Mucosa of gallbladder (tissue), 1 donor: ENCODE measurements at regions not wholly inside any gene's neighbourhood (a gene's known extent, or its start where the extent isn't known, plus 50 kb on each side); places are given as distances from the start of the nearest gene placed in this dataset.

Source experiments
- DNase-seq: peaks from one replicate; pipeline ENCODE4 v3.0.0-alpha.2; 2020; ENCODE audit warnings: low spot score
- donor health status: DM: no; HTN: no; CAD: no.

DNA sequence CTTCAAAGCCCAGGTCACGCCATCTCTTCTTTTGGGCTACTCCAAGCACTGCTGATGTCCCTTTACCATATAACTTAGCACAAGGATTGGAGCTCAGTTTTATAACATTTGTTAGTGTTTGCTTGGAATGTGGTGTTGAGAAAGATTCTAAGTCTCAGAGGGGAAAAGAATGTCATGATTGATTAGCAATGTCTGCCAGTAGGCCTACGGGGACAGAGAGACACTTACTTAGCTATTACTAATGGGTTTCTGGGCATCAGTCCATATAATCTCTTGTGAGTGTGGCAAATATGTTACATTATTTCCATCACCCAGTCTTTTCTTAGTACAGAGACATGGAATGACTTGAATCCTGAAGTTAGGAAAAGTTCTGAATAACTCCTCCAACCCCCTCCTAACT is 75.4 kb upstream of the FSHB start:
- no peak for DNase-seq

- no peak for DNase-seq
Measured at GRCh38 chr11:30159546-30159945, 71.3 kb upstream of the FSHB start.

DNA sequence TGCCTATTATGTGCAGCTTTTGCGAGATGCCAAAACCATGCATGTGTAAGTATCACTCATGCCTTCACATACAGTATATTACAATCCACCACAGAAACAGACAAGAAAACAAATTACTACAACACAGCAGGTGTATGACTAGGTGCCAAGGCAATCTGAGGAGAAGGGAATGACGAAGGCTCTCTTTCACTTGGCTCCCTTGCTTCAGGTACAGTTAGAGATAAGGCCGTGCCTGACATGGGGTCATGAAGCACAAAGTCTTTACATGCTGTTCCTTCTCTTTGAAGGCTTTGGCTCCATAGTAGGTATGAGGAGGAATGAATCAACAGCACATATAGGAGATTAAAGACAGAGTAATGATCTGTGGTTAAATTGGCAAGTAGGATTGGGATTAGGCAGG is 65.2 kb upstream of the FSHB start:
- no peak for DNase-seq

DNA sequence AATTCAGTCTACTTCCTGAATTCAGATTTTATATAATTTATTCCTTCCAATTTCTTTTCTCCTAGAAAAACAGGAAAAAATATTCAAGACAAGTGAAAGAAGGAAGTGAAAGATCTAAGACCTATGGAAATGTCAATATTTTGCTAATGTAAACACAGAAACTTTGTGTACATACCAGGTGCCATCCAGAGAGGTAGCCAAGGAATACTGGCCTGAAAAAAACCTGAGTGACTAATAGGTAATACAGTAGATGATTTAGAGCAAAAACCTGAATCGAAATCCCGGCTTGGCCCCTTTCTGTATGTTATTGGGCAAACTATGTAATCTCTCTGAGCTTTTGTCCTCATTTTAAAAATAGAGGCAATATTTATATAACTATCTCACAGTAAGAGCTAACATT is 59.2 kb upstream of the FSHB start:
- DNase-seq: peak; percentile 34

GRCh38 chr11:30172158-30172557 is 58.7 kb upstream of the FSHB start:
- no peak for DNase-seq

DNA sequence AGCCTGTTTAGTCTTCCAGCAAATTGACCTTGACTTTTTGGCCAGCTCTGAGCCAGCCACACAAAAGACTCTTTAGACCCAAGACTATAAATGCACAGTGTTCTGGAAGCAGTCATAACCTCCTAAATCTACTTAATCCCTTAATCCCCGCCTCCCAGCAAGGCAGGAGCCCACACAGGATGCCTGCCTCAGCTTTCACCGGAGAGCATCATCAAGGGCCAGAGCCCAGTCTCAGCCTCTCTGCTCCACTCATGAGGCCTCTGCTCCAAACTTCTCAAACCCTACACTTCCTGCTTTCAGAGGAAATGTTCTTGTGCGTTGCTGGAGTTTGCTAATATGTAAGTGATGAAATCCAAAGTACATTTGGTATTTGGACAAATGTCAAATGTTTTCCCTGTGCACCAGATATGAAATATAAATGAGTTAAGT is 57.9 kb upstream of the FSHB start:
- peak; percentile 10 for DNase-seq

DNA sequence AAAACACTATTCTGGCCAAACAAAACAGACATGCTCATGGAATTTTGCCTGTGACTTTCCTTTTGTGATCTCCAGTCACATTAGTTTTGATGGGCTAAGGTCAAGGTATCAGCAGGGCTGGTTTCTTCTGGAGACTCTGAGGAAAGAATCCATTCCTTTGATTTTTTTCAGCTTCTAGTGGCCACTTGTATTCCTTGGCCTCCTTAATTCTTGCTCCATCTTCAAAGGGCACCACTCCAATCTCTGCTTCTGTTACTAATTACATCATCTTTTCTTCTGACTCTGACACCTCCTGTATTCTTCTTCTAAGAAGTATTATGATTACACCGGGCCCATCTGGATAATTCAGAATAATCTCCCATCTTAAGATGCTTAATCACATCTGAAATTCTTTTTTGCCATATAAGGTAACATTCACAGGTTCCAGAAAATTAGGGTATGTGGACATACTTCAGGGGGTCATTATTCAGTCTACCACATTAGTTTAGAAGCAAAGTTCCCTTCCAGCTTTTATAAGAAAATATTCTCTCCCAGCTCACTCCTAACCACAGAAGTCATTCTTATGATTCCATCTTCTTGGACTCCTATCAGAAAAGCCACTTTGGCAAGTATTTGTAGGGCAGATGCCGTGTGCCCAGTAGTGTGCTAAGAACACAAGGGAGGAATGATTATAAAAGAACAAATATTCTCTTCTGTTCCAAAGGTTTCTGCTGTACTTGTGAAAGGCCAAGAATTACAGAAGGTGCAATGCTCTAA is 56.4 kb upstream of the FSHB start:
- DNase-seq: no peak
